Liver (tissue), 3 donors: ENCODE measurements at regions not wholly inside any gene's neighbourhood (a gene's known extent, or its start where the extent isn't known, plus 50 kb on each side); places are given as distances from the start of the nearest gene placed in this dataset.

Experiments used
- GABPA ChIP-seq, 2 donors: IDR thresholded peaks in 1 of 2; conservative IDR thresholded peaks in 1 of 2; 2 replicates each; pipeline ENCODE4 v1.6.1; 2016; ENCODE audit warnings: antibody characterized with exemption in 2 of 2, mild to moderate bottlenecking in 1 of 2, moderate library complexity in 1 of 2
- RAD21 ChIP-seq, 2 donors: IDR thresholded peaks; 2 replicates each; pipeline ENCODE4 v1.6.1; 2016; ENCODE audit warnings: antibody characterized with exemption in 2 of 2, mild to moderate bottlenecking in 2 of 2
- TAF1 ChIP-seq: conservative IDR thresholded peaks from 2 replicates; pipeline ENCODE4 v1.6.1; 2016; ENCODE audit warnings: antibody characterized with exemption, mild to moderate bottlenecking
- TF ChIP-seq, protein P1 (sequence below): fragments of 150-350 bp; IDR thresholded peaks from 2 replicates; pipeline ENCODE4 v1.5.1; 2017; ENCODE audit warnings: improper control_type of control experiment, low read depth, low read length; ENCODE audit not compliant: missing input control
- TF ChIP-seq, protein P2 (sequence below): IDR thresholded peaks from 2 replicates; pipeline ENCODE4 v1.6.1; 2016; ENCODE audit warnings: antibody characterized with exemption
- TF ChIP-seq, protein P3 (sequence below): IDR thresholded peaks from 2 replicates; pipeline ENCODE4 v1.6.1; 2016; ENCODE audit warnings: antibody characterized with exemption, mild to moderate bottlenecking
- TF ChIP-seq, protein P4 (sequence below): IDR thresholded peaks from 2 replicates; pipeline ENCODE4 v1.6.1; 2016; ENCODE audit warnings: antibody characterized with exemption
- TF ChIP-seq, protein P5 (sequence below): IDR thresholded peaks from 2 replicates; pipeline ENCODE4 v1.6.1; 2016; ENCODE audit warnings: antibody characterized with exemption
- donor health status: healthy.
- donor health status: healthy.

DNA sequence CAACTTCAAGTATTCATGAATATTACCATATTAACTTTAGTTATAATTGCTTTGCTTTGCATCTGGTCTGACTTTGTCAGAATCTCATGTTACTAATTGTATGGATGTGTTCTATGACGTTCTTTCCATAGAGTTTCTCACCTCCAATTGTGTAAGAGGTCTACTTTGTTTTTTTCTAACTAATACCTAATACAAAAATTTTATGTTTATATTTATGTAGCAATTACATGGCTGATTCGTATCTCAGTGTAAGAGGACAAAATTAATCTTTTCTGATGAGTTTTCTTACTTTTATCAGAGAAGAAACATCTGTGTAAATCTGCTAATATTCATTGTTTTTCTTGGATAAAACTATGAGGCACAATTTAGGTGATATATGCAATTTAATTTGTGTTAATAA is 224.8 kb upstream of the B3GALT2 start:
- TF ChIP-seq RAD21 (IDR thresholded peaks at IDR 0.05) (no peak), TAF1 (no peak), GABPA (IDR thresholded peaks at IDR 0.05 in 1 of 2, conservative IDR thresholded peaks at IDR 0.05 in 1 of 2) (no peak)
- TF ChIP-seq, protein P1, sequence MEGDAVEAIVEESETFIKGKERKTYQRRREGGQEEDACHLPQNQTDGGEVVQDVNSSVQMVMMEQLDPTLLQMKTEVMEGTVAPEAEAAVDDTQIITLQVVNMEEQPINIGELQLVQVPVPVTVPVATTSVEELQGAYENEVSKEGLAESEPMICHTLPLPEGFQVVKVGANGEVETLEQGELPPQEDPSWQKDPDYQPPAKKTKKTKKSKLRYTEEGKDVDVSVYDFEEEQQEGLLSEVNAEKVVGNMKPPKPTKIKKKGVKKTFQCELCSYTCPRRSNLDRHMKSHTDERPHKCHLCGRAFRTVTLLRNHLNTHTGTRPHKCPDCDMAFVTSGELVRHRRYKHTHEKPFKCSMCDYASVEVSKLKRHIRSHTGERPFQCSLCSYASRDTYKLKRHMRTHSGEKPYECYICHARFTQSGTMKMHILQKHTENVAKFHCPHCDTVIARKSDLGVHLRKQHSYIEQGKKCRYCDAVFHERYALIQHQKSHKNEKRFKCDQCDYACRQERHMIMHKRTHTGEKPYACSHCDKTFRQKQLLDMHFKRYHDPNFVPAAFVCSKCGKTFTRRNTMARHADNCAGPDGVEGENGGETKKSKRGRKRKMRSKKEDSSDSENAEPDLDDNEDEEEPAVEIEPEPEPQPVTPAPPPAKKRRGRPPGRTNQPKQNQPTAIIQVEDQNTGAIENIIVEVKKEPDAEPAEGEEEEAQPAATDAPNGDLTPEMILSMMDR: no peak
- TF ChIP-seq, protein P2, sequence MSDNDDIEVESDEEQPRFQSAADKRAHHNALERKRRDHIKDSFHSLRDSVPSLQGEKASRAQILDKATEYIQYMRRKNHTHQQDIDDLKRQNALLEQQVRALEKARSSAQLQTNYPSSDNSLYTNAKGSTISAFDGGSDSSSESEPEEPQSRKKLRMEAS: no peak
- TF ChIP-seq, protein P3, sequence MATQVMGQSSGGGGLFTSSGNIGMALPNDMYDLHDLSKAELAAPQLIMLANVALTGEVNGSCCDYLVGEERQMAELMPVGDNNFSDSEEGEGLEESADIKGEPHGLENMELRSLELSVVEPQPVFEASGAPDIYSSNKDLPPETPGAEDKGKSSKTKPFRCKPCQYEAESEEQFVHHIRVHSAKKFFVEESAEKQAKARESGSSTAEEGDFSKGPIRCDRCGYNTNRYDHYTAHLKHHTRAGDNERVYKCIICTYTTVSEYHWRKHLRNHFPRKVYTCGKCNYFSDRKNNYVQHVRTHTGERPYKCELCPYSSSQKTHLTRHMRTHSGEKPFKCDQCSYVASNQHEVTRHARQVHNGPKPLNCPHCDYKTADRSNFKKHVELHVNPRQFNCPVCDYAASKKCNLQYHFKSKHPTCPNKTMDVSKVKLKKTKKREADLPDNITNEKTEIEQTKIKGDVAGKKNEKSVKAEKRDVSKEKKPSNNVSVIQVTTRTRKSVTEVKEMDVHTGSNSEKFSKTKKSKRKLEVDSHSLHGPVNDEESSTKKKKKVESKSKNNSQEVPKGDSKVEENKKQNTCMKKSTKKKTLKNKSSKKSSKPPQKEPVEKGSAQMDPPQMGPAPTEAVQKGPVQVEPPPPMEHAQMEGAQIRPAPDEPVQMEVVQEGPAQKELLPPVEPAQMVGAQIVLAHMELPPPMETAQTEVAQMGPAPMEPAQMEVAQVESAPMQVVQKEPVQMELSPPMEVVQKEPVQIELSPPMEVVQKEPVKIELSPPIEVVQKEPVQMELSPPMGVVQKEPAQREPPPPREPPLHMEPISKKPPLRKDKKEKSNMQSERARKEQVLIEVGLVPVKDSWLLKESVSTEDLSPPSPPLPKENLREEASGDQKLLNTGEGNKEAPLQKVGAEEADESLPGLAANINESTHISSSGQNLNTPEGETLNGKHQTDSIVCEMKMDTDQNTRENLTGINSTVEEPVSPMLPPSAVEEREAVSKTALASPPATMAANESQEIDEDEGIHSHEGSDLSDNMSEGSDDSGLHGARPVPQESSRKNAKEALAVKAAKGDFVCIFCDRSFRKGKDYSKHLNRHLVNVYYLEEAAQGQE: no peak
- TF ChIP-seq, protein P4, sequence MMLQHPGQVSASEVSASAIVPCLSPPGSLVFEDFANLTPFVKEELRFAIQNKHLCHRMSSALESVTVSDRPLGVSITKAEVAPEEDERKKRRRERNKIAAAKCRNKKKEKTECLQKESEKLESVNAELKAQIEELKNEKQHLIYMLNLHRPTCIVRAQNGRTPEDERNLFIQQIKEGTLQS: no peak
- TF ChIP-seq, protein P5, sequence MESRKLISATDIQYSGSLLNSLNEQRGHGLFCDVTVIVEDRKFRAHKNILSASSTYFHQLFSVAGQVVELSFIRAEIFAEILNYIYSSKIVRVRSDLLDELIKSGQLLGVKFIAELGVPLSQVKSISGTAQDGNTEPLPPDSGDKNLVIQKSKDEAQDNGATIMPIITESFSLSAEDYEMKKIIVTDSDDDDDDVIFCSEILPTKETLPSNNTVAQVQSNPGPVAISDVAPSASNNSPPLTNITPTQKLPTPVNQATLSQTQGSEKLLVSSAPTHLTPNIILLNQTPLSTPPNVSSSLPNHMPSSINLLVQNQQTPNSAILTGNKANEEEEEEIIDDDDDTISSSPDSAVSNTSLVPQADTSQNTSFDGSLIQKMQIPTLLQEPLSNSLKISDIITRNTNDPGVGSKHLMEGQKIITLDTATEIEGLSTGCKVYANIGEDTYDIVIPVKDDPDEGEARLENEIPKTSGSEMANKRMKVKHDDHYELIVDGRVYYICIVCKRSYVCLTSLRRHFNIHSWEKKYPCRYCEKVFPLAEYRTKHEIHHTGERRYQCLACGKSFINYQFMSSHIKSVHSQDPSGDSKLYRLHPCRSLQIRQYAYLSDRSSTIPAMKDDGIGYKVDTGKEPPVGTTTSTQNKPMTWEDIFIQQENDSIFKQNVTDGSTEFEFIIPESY: no peak
